ENCODE measurements at regions not wholly inside any gene's neighbourhood (a gene's known extent, or its start where the extent isn't known, plus 50 kb on each side); places are given as distances from the start of the nearest gene placed in this dataset.

- peak; percentile 35 for DNase-seq (ENCODE audit: low read depth)
- no peak overlapping the region for H3K4me3 ChIP-seq (ENCODE audit: low read depth, low read length)
- TF ChIP-seq MAX (IDR thresholded peaks at IDR 0.05; ENCODE audit: low read depth, low read length) (no peak), POLR2A (IDR thresholded peaks at IDR 0.05; ENCODE audit: extremely low read depth, insufficient read length) (no peak), MYC (IDR thresholded peaks at IDR 0.05; ENCODE audit: low read depth, low read length) (no peak), CTCF (IDR thresholded peaks at IDR 0.05; ENCODE audit: low read depth, low read length) (no peak)
Measured at GRCh38 chr2:42937171-42937875, 144.9 kb upstream of the HAAO start.

GRCh38 chr2:42935692-42936671 is 143.6 kb upstream of the HAAO start:
- H3K4me3 ChIP-seq (ENCODE audit: low read depth, low read length) = no peak overlapping the region
- TF ChIP-seq MYC (IDR thresholded peaks at IDR 0.05; ENCODE audit: low read depth, low read length) (no peak), MAX (IDR thresholded peaks at IDR 0.05; ENCODE audit: low read depth, low read length) (no peak), POLR2A (IDR thresholded peaks at IDR 0.05; ENCODE audit: extremely low read depth, insufficient read length) (no peak), CTCF (IDR thresholded peaks at IDR 0.05; ENCODE audit: low read depth, low read length) (no peak)
- peak; percentile 57 for DNase-seq (ENCODE audit: low read depth)

- TF ChIP-seq MAX (IDR thresholded peaks at IDR 0.05; ENCODE audit: low read depth, low read length) (no peak), MYC (IDR thresholded peaks at IDR 0.05; ENCODE audit: low read depth, low read length) (no peak), CTCF (IDR thresholded peaks at IDR 0.05; ENCODE audit: low read depth, low read length) (no peak), POLR2A (IDR thresholded peaks at IDR 0.05; ENCODE audit: extremely low read depth, insufficient read length) (no peak)
- no peak overlapping the region for H3K4me3 ChIP-seq (ENCODE audit: low read depth, low read length)
- no peak for DNase-seq (ENCODE audit: low read depth)
Measured at GRCh38 chr2:42934580-42935186, 142.3 kb upstream of the HAAO start.

- TF ChIP-seq CTCF (IDR thresholded peaks at IDR 0.05; ENCODE audit: low read depth, low read length) (no peak), POLR2A (IDR thresholded peaks at IDR 0.05; ENCODE audit: extremely low read depth, insufficient read length) (no peak), MYC (IDR thresholded peaks at IDR 0.05; ENCODE audit: low read depth, low read length) (no peak), MAX (IDR thresholded peaks at IDR 0.05; ENCODE audit: low read depth, low read length) (no peak)
Measured at GRCh38 chr2:42933824-42934254, 141.5 kb upstream of the HAAO start.

GRCh38 chr2:42932271-42933151 is 140.1 kb upstream of the HAAO start:
- no peak for TF ChIP-seq CTCF (IDR thresholded peaks at IDR 0.05; ENCODE audit: low read depth, low read length)
- no peak for TF ChIP-seq MAX (IDR thresholded peaks at IDR 0.05; ENCODE audit: low read depth, low read length)
- no peak for TF ChIP-seq MYC (IDR thresholded peaks at IDR 0.05; ENCODE audit: low read depth, low read length)
- no peak for TF ChIP-seq POLR2A (IDR thresholded peaks at IDR 0.05; ENCODE audit: extremely low read depth, insufficient read length)
- H3K4me3 ChIP-seq (ENCODE audit: low read depth, low read length) = no peak overlapping the region
- DNase-seq (ENCODE audit: low read depth) = no peak

More at GRCh38 chr2:42933824-42934254, 141.5 kb upstream of the HAAO start:
- no peak for DNase-seq (ENCODE audit: low read depth)
- no peak overlapping the region for H3K4me3 ChIP-seq (ENCODE audit: low read depth, low read length)
